Cardiac muscle cell (in vitro differentiated cells and primary cell): ENCODE measurements at regions not wholly inside any gene's neighbourhood (a gene's known extent, or its start where the extent isn't known, plus 50 kb on each side); places are given as distances from the start of the nearest gene placed in this dataset.

ENCODE experiments used
- DNase-seq, 2 donors: peaks; one replicate each; pipeline versions ENCODE4 v3.0.0 to v3.0.0-alpha.2; 2010 to 2017; ENCODE audit warnings: low read depth in 1 of 2, low spot score in 1 of 2
- H3K27ac ChIP-seq: fragments of 200-600 bp; sonication (generic); 2 replicates; pipeline ENCODE4 v1.5.1; 2016
- H3K27me3 ChIP-seq: fragments of 200-600 bp; sonication (generic); 2 replicates; pipeline ENCODE4 v1.6.0; 2016; ENCODE audit warnings: control low read depth
- H3K36me3 ChIP-seq: fragments of 200-600 bp; sonication (generic); 2 replicates; pipeline ENCODE4 v1.5.1; 2016; ENCODE audit warnings: control low read depth
- H3K4me1 ChIP-seq: fragments of 200-600 bp; sonication (generic); 2 replicates; pipeline ENCODE4 v1.8.1; 2017; ENCODE audit warnings: low read depth, mild to moderate bottlenecking, mixed run types
- H3K4me3 ChIP-seq: fragments of 200-600 bp; sonication (generic); 2 replicates; pipeline ENCODE4 v1.5.1; 2016; ENCODE audit warnings: mild to moderate bottlenecking
- H3K9me3 ChIP-seq: fragments of 200-600 bp; sonication (generic); 2 replicates; pipeline ENCODE4 v1.5.1; 2017; ENCODE audit warnings: low read depth, mild to moderate bottlenecking, control low read depth
- TF ChIP-seq, protein P1 (sequence below): IDR thresholded peaks from 2 replicates; pipeline ENCODE4 v1.5.1; 2012; ENCODE audit warnings: low read depth, mild to moderate bottlenecking, low read length

DNA sequence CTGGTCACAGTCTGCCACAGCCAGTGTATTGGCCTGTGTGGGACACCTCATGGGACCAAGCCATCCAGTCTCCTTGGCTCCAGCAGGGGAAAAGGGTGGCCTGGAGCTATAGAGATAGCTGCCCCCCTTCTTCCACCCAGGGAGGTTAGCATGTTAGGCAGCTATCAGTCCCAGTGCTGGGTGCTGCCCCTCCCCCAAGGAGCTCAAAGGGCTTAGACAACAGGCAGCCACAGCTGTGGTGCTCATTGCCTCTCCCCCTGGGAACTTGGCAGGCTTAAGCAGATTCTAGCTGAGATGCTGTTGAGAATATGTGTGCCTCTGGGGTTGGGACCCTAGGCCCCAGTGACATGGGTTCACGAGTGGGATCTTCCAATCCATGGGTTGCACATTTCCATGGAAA lies 226.0 kb upstream of the PTGER4 start:
- Histone ChIP-seq H3K4me1 (no peaks in the 10 kb centered on the region), H3K27me3 (no peaks in the 10 kb centered on the region), H3K4me3 (no peak overlapping the region), H3K27ac (no peak overlapping the region), H3K36me3 (no peaks in the 10 kb centered on the region), H3K9me3 (no peaks in the 10 kb centered on the region)
- DNase-seq: no peak
- TF ChIP-seq, protein P1, sequence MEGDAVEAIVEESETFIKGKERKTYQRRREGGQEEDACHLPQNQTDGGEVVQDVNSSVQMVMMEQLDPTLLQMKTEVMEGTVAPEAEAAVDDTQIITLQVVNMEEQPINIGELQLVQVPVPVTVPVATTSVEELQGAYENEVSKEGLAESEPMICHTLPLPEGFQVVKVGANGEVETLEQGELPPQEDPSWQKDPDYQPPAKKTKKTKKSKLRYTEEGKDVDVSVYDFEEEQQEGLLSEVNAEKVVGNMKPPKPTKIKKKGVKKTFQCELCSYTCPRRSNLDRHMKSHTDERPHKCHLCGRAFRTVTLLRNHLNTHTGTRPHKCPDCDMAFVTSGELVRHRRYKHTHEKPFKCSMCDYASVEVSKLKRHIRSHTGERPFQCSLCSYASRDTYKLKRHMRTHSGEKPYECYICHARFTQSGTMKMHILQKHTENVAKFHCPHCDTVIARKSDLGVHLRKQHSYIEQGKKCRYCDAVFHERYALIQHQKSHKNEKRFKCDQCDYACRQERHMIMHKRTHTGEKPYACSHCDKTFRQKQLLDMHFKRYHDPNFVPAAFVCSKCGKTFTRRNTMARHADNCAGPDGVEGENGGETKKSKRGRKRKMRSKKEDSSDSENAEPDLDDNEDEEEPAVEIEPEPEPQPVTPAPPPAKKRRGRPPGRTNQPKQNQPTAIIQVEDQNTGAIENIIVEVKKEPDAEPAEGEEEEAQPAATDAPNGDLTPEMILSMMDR: no peak

DNA sequence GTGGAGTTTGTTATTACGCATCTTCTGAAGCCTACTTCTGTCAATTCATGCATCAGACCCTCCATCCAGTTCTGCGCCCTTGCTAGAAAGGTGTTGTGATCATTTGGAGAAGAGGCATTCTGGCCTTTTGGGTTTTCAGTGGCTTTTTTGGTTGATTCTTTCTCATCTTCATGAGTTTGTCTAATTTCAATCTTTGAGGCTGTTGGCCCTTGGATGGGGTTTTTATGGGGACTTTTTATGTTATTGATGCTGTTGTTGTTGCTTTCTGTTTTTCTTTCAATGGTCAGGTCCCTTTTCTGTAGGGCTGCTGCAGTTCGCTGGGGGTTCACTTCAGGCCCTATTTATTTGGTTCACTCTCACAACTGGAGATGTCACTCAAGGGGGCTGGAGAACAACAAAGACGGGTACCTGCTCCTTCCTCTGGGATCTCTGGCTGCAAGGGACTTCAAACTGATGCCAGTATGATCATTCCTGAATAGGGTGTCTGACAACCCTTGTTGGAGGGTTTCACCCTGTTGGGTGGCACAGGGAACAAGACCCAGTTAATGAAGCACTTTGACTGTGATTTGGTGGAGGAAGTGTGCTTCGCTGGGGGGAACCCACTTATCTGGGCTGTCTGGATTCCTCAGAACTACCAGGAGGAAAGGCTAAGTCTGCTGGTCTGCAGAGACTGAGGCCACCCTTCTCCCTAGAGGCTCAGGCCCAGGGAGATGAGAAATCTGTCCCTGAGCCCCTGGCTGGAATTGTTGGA lies 226.7 kb upstream of the PTGER4 start:
- H3K36me3 ChIP-seq: no peaks in the 10 kb centered on the region
- no peaks in the 10 kb centered on the region for H3K9me3 ChIP-seq
- no peak overlapping the region for H3K27ac ChIP-seq
- DNase-seq: no peak
- no peak overlapping the region for H3K4me3 ChIP-seq
- no peaks in the 10 kb centered on the region for H3K27me3 ChIP-seq
- TF ChIP-seq, protein P1: no peak
- H3K4me1 ChIP-seq: no peaks in the 10 kb centered on the region

DNA sequence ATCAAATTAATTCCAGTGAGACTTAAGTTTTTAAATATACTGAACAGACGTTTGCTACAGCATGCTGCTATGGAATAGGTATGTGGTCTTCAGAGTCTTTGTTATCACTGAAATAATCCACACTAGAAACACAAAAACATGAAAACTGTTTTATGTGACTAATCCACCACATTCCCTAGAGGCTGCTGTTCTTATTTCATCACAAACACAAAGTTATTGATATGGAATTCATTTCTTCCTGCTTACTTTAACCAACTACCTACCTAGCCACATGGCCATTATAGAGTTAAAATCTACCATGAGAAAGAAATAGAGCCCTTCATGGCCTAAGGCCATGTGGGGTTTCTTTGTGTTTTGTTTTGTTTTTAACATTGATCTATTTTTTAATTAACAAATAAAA lies 232.3 kb upstream of the PTGER4 start:
- TF ChIP-seq, protein P1: no peak
- H3K4me1 ChIP-seq: no peaks in the 10 kb centered on the region
- no peaks in the 10 kb centered on the region for H3K9me3 ChIP-seq
- DNase-seq: no peak
- no peaks in the 10 kb centered on the region for H3K36me3 ChIP-seq
- H3K27me3 ChIP-seq: no peaks in the 10 kb centered on the region
- H3K27ac ChIP-seq: no peak overlapping the region
- H3K4me3 ChIP-seq: no peak overlapping the region

DNA sequence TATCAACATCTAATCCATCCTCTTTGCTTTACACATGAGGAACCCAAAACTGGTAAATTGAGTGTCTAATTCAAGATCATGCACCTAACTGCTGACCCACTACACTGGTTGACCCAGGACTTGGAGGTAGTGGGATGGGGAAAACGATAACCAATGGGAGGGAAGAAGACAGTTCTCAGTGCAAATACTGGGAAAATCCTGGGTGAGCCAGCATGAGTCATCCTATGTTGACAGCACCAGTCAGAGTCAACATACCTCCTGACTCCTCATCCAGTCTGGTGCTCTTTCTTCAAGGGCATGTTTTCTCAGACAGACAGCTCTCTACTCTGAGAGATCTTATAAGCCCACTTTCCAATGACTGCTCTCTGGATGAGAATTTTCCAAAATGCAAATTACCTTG lies 232.8 kb upstream of the PTGER4 start:
- TF ChIP-seq, protein P1: no peak
- no peak overlapping the region for H3K4me3 ChIP-seq
- no peaks in the 10 kb centered on the region for H3K9me3 ChIP-seq
- H3K4me1 ChIP-seq: no peaks in the 10 kb centered on the region
- H3K27ac ChIP-seq: no peak overlapping the region
- no peaks in the 10 kb centered on the region for H3K36me3 ChIP-seq
- DNase-seq: peak in 1 of 2 donors; percentile 43
- no peaks in the 10 kb centered on the region for H3K27me3 ChIP-seq

DNA sequence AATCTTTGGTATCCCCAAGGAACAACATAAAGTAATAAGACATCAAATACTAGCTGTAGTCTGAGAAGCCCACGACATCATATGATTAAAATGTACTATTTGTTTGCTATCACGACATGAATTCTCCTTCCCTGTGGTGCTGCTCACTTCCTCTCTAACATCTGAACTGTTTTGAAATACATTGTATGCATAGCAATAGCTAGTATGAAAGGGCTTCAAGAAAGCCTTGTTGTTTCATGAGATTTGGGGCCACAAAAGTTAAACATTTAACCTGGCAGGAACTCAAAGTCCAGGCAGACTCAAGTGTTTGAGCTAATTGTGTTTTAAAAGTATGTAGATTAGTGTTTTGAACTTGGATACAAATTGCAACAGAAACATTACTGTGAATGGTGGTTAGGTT lies 237.4 kb upstream of the PTGER4 start:
- Histone ChIP-seq H3K4me1 (no peaks in the 10 kb centered on the region), H3K9me3 (no peaks in the 10 kb centered on the region), H3K27me3 (no peaks in the 10 kb centered on the region), H3K36me3 (no peaks in the 10 kb centered on the region), H3K4me3 (no peak overlapping the region), H3K27ac (no peak overlapping the region)
- TF ChIP-seq, protein P1: no peak
- DNase-seq: no peak

DNA sequence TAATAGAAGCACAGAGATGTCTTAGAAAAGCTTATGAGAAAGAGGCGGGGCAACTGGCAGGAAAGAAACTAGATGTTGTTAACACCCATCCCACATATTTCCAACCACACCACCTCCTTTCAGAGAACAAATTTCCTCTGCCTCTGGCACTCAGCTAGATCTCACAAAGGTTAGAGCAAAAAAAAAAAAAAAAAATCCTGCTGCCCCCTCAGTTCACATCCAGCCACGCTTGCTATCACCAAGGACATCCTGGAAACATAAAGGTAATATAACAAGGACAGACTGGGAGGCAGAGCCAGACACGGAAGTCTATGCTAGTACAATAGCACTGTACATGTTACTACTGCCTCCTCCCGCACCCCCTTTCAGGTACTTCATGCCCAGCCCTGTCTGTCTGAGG lies 238.0 kb upstream of the PTGER4 start:
- H3K27me3 ChIP-seq: no peaks in the 10 kb centered on the region
- DNase-seq: no peak
- H3K36me3 ChIP-seq: no peaks in the 10 kb centered on the region
- H3K9me3 ChIP-seq: no peaks in the 10 kb centered on the region
- no peak overlapping the region for H3K27ac ChIP-seq
- no peak overlapping the region for H3K4me3 ChIP-seq
- TF ChIP-seq, protein P1: no peak
- no peaks in the 10 kb centered on the region for H3K4me1 ChIP-seq
